Uterus (tissue), 2 donors: ENCODE measurements at regions not wholly inside any gene's neighbourhood (a gene's known extent, or its start where the extent isn't known, plus 50 kb on each side); places are given as distances from the start of the nearest gene placed in this dataset.

Source experiments
- CTCF ChIP-seq, 4 experiments: fragments of 200-600 bp in 2 of 4; fragments of 450-650 bp in 2 of 4; sonication (generic) in 2 of 4; IDR thresholded peaks; one replicate each; pipeline ENCODE4 v1.5.1; 2016 to 2019; ENCODE audit warnings: antibody characterized with exemption in 4 of 4, mild to moderate bottlenecking in 2 of 4, moderate library complexity in 1 of 4
- POLR2A ChIP-seq, 2 donors: fragments of 450-650 bp; IDR thresholded peaks; one replicate each; pipeline ENCODE4 v1.6.1; 2016; ENCODE audit warnings: antibody characterized with exemption in 2 of 2, mild to moderate bottlenecking in 1 of 2, moderate library complexity in 1 of 2

DNA sequence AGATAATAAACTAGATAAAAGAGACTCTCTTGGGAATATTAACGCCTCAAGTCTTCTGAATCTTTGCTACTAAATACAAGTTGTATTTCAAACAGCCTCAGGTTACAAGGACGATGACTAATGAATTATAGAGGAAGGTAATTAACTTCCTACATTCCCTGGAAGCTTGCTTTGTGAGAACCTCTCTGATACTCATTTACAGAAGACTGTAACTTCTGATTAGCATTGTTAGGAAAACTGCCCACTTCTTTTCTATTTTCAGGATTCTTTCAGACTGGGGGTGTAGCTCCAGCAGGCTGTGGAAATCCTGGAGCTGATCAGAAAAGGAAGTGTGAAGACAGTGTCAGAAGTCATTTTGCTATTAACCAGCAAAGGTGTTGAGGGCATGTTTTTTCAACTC lies 316.7 kb upstream of the NPSR1 start:
- TF ChIP-seq CTCF (IDR thresholded peaks at IDR 0.05) (no peak), POLR2A (IDR thresholded peaks at IDR 0.05) (no peak)
